ENCODE measurements at regions not wholly inside any gene's neighbourhood (a gene's known extent, or its start where the extent isn't known, plus 50 kb on each side); places are given as distances from the start of the nearest gene placed in this dataset.
"Not testable (repeated sequence)": the region's sequence is repeated elsewhere in the genome, so short reads cannot be mapped to it uniquely, and the experiment has no call there.

GRCh38 chr10:4633776-4634175 lies 192.2 kb upstream of the AKR1E2 start:
- DNase-seq: no peak

DNA sequence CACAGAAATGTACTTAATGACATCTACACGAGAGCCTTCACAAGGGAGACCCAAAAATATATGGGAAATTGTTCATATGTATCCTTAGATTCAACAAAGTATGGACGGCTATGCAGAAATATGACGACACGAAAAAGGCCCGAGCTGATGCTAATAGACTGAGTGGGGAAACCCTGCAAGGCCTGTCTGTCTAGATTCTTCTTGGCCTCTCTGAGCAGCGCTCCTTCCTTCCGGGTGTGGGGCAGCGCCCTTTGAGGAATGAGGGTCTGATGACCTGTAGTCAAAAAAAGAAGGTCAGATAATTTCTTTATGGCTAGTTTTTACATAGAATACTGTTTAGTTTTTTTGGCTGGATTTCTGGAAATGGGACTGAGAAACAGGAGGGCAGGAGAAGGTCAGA lies 192.8 kb upstream of the AKR1E2 start:
- DNase-seq: no peak

GRCh38 chr10:4632757-4633156 lies 193.2 kb upstream of the AKR1E2 start:
- DNase-seq: no peak

GRCh38 chr10:4626919-4627318 lies 199.1 kb upstream of the AKR1E2 start:
- DNase-seq: no peak

DNA sequence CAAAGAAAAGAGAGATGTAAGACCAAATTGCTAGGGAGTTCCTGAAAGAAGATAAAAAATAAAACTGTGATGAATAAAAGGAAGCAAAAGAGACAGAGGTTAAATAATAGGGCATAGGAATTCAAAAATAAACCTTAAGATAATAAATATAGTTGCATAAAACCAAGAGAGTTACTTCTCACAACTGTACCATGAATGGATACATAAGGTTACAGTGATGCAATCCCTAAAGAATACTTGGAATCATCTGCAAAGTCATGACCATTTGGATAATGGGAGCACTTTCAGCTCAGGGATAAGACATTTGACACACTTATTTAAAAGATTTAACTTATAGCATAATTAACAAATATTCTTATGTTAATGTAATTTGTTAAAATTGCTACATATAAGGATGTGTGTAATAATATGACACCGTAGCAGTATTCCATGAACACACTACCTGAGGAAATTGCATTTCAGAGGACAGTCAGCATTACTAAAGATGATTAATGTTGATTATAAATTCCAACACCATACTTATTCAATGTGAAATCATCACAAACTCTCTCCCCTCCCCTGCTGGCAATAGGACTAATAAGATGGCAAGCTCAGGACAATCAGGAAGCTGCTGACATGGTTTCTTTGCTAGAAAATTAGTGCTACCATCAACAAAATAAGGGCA lies 202.1 kb upstream of the AKR1E2 start:
- no peak for DNase-seq

DNA sequence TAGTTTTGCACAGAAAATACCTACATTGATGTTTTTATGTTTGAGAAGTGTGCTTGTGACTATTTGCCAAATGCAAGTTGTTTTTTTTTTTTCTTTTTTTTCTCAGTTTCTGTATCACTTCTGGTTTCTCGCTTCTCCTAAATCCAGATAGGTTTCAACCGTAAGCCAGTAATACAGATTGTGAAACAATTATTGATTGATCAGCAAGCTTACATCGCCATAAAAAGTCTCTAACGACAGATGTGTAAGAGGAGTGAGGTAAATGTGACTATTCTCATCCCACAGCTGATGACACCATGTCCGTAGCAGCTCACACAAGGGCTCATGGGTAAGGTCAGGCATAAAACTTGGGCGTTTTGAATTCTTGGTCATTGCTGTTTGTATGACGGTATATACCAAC lies 202.8 kb upstream of the AKR1E2 start:
- DNase-seq: no peak

GRCh38 chr10:4622384-4622783 lies 203.6 kb upstream of the AKR1E2 start:
- DNase-seq: no peak

GRCh38 chr10:4617589-4617988 lies 208.4 kb upstream of the AKR1E2 start:
- no peak for DNase-seq

DNA sequence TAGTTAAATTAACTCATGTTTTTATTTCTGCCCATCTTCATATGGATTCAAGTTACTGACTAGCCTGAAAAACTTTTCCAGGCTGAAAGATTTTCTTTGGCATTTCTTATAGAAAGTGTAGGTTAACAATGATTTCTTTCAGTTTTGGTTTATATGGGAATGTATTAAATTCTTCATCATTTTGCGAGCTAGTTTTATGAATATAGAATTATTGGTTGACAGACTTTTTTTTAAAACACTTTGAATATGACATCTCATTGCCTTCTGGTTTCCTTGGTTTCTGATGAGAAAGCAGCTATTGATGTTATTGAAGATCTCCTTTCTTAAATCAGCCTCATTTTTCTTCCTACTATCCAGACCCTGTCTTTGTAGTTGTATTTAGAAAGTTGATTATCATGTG lies 211.0 kb upstream of the AKR1E2 start:
- DNase-seq: no peak

DNA sequence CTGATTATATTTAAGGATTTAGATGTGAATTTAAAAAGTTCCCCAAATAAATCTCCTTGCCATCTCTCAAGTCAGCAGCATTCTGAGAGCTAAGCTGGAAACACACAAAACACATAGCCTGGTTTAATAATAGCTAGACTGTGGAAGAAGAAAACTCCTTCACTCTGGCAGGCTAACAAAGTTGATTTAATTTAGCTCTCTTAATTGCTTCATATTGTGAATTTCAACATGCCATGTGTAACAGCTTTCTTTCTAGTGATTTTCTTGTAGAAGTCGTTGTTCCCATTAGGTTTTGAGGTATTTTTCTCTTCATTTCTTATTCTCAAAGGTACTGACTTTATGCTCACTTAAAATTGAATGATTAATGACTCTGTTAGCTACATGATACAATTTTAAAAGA lies 216.8 kb upstream of the AKR1E2 start:
- no peak for DNase-seq

DNA sequence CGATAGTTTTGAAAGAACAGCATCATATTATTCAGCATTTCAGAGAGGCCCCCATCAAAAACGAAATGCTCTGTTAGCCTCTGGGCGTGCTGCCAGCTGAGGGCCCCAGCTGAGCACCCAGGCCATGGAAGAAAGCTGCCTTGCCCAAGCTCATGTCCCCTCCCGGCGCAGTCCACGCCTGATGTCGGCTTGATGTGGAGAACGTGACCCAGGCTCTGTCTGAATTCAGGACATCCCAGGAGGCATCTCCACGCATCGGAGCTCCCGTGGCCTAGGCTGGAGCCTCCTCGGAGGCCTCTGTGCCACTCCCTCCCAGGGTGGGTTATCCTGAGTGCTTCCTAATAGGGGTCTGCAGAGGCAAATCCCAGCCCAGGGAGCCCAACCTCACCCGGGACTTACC lies 218.3 kb upstream of the AKR1E2 start:
- no peak for DNase-seq

- no peak for DNase-seq
Observed at GRCh38 chr10:4606856-4607636, 219.0 kb upstream of the AKR1E2 start.

DNA sequence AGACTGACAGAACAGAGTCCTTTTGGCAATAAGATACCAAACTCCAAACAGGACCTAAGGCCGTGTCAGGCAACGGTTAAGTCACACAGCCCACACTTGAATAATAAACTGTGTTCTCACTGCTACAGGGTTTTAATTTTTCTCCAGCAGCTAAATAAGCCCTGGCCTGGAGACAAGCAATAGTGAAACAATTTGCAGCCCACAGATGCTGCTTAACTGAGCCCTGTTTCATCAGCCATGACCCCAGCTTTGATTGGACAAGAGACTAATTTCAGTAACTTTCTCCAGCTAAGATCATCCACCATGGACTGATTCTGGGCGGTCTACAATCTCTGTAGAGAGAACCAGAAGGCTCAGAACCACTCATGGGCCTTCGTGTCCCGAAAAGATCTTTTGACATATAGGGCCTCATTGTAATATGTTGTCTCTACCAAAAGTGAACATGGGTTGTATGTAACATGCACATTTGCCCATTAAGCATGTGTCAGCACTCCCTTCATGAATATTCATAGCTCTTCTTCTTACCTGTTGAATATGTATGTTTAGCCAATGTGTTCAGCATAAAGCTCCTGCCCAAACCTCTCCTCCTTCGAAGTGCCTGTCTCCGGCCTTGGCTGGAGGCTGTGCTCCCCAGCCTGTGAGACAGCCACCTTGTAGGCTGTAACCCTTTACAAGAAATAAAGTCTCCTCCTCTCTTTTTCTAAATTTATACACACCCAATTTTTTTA lies 223.1 kb upstream of the AKR1E2 start:
- no peak for DNase-seq

DNA sequence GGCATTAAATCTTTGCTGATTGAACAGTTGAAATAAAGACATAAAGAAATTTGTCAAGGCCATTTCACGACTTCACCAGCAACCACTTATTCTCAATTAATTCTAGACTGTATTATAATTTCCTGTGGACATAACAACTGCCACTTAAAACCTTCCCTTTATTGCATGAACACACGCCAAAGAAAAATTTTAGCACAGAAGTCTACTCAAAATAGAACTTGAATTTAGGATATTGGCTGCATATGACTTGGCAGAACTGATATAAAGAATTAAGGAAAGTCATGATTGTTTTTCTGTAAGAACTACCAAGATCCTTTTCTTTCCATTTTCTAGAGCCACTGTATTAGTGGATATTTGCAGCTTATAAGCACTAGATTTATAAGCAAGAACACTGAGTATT lies 226.5 kb upstream of the AKR1E2 start:
- DNase-seq: no peak

- not testable (repeated sequence) for DNase-seq
Observed at GRCh38 chr10:4597898-4598297, 228.1 kb upstream of the AKR1E2 start.

- no peak for DNase-seq
Observed at GRCh38 chr10:4596951-4597350, 229.1 kb upstream of the AKR1E2 start.

DNA sequence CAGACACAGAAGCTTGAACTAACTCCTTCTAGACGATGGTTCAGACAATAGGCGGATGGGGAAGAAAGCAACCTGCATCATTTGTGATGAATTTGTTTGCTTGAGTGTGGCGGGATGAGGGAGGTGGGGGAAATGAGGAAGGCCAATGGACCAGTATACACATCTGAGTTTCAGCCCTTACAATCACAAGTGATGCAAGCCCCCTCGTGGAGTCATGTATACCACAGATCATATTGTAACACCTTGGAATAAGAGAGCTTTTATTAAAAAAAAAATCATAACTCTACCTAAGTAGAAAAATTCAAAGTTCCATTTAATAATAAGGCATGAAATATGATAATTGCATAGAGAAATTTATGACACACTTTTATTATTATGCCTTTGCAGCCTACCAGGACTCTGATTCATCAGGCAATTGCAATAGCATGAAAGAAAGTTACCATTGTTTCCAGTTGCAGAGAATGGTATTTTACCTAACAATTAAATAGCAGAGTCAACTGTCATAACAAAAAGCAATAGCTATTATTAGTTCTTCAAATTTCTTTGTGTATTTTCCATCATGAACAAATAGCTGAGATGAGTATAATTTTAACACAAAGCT lies 230.2 kb upstream of the AKR1E2 start:
- DNase-seq: no peak

DNA sequence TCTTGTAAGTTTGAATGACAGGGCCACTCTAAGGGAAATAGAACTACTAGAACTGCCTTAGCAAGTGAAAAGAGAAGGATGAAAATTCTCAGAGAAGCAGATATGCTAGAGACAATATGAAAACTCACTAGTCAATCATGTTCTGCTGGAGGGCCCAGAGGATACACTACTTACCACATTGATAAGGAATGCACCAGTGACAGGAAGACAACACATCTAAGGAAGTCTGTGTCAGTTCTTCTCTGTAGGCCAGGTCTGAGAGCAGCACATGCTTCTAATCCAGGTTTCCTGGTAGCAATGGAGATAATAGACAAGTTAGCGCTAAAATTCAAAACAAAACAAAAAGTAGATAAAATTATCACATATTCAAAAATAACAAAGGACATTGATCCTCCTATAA lies 235.2 kb upstream of the AKR1E2 start:
- no peak for DNase-seq

DNA sequence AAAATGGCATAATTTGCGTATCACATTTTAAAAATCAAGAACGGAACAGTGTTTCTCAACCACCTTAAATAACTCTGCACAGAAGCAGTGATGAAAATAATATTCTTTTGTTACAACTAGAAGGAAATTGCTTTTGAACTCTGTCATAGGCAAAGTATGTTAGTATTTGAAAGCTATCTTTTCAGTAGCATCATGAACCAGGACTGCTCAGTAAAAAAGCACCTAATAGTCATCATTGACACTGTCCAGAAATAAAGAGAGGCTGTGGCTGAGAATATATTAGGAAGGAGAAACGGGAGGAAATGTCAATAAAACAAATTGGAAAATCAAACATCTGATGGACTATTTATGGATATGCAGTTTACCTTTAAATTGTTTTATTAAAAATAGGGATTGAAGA lies 237.2 kb upstream of the AKR1E2 start:
- no peak for DNase-seq

DNA sequence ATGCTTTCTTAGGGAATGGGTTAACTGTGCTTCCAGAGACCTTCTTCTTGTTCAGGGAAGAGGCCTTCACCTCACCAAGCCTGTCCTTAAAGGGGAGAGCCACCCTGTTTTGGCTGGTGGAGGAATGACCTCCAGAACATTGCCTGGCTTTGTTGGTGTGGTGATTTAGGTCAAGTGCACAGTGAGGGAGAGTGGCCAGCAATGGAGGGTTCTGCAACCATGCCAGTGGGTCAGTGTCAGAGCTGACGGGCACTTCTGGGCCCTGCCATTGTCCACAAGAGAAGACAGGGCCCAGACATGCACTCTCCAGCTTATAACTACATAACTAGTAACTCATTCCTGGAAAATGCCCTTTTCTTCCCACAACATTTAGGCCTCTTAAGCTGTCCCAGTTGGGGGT lies 238.5 kb upstream of the AKR1E2 start:
- DNase-seq: no peak

DNA sequence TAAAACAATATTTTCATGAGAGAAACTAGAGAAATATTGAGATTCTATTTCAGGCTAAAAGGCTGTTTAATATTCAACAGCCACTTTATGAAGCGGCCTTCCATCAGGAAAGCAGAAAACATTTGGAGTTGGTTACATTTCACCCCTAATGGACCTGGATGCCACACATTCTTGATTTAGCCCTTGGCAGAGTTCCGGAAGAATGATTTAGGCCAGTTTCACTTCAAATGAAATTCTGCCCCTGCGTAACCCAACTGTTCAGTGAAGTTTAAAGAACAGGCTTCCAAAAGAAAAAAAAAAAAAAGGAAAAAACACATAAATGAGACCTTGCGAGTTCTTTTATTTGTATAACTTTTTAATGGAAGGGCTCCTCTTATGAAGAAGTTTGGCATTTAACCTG lies 239.2 kb upstream of the AKR1E2 start:
- DNase-seq: no peak

DNA sequence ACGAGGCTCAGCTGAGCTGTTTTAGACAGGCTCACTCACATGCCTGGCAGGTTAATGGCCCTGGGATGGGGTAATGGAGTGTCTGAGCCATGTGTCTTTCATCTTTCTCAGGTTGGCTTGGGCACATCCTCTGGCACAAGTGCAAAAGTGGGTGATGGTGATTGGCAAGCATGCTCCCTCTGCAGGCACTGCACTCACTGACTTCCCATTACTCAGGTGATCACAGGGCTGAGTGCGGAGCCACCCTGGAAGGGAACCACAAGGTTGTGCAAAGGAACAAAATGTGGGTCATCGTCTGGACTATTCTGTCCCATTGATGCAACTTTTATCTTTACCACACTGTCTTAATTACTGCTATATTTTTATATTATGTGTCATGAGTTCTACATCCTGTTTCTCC lies 244.1 kb upstream of the AKR1E2 start:
- no peak for DNase-seq

DNA sequence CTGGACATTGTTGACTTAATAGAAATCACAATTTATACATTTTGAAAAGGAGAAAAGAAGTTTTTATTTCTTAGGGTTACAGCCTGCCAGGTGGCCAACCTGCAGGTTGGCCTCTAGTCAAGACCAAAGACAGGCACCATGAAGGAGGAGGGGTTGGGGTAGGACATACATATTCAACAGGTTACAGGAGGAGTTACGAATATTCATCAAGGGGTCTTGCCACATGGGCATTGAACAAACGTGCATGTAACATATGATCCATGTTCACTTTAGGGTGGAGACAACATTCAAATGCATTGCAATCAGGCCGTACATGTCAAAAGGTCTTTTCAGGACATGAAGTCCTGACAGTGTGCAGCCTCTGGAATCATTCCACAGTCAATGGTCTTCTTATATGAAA lies 246.2 kb upstream of the AKR1E2 start:
- no peak for DNase-seq

GRCh38 chr10:4576206-4576605 lies 249.8 kb upstream of the AKR1E2 start:
- DNase-seq: no peak
